Common myeloid progenitor, CD34-positive (primary cell): ENCODE measurements at regions not wholly inside any gene's neighbourhood (a gene's known extent, or its start where the extent isn't known, plus 50 kb on each side); places are given as distances from the start of the nearest gene placed in this dataset.
"Not testable (repeated sequence)": the region's sequence is repeated elsewhere in the genome, so short reads cannot be mapped to it uniquely, and the experiment has no call there.

Experiments used
- CTCF ChIA-PET: fragments of 350-600 bp; sonication (Branson Sonifier 250); formaldehyde crosslinking; loops from one replicate; lab custom pipeline; 2021; ENCODE audit warnings: antibody characterized with exemption; lab: Charles Lee
- POLR2A ChIA-PET: fragments of 350-600 bp; sonication (Branson Sonifier 250); formaldehyde crosslinking; loops from one replicate; lab custom pipeline; 2021; ENCODE audit warnings: antibody characterized with exemption; lab: Charles Lee
- DNase-seq, 3 donors: peaks; one replicate each; pipeline versions ENCODE4 v3.0.0 to v3.0.0-alpha.2; 2013
- H3K27ac ChIP-seq, 2 experiments: 1 replicate in 1 of 2; 2 replicates in 1 of 2; pipeline ENCODE4 v1.7.0; 2013; ENCODE audit warnings: inconsistent platforms in 2 of 2, low read length in 2 of 2, mild to moderate bottlenecking in 2 of 2, low read depth in 1 of 2, moderate library complexity in 1 of 2; ENCODE audit not compliant: severe bottlenecking in 2 of 2, insufficient read depth in 1 of 2, poor library complexity in 1 of 2
- H3K27me3 ChIP-seq, 5 experiments: replicated peaks in 2 of 5; 1 replicate in 3 of 5; 2 replicates in 2 of 5; pipeline versions ENCODE4 v1.6.1 to v1.7.0; 2013; ENCODE audit warnings: low read length in 4 of 5, mild to moderate bottlenecking in 2 of 5, moderate library complexity in 2 of 5, inconsistent platforms in 1 of 5; ENCODE audit not compliant: insufficient read depth in 5 of 5, control insufficient read depth in 4 of 5
- H3K36me3 ChIP-seq, 4 experiments: 1 replicate in 2 of 4; 2 replicates in 2 of 4; pipeline versions ENCODE4 v1.6.1 to v1.7.0; 2013; ENCODE audit warnings: low read length in 3 of 4, control low read depth in 1 of 4, mild to moderate bottlenecking in 1 of 4; ENCODE audit not compliant: control insufficient read depth in 4 of 4, insufficient read depth in 4 of 4
- H3K4me1 ChIP-seq, 4 experiments: 1 replicate in 3 of 4; 2 replicates in 1 of 4; pipeline versions ENCODE4 v1.6.1 to v1.7.1; 2013; ENCODE audit warnings: low read length in 3 of 4, mild to moderate bottlenecking in 3 of 4, control low read depth in 1 of 4, inconsistent platforms in 1 of 4, moderate library complexity in 1 of 4; ENCODE audit not compliant: control insufficient read depth in 4 of 4, insufficient read depth in 4 of 4; ENCODE audit errors: control extremely low read depth in 1 of 4
- H3K4me3 ChIP-seq, 7 experiments: 1 replicate in 4 of 7; 2 replicates in 3 of 7; pipeline versions ENCODE4 v1.5.1 to v1.7.0; 2013; ENCODE audit warnings: mild to moderate bottlenecking in 7 of 7, low read length in 6 of 7, moderate library complexity in 6 of 7, inconsistent platforms in 2 of 7, low read depth in 2 of 7, control low read depth in 1 of 7; ENCODE audit not compliant: insufficient read depth in 4 of 7, control insufficient read depth in 1 of 7; ENCODE audit errors: extremely low read depth in 1 of 7
- H3K9me3 ChIP-seq, 5 experiments: 1 replicate in 4 of 5; 2 replicates in 1 of 5; pipeline versions ENCODE4 v1.6.1 to v1.7.1; 2013; ENCODE audit warnings: low read length in 4 of 5, mild to moderate bottlenecking in 2 of 5, inconsistent platforms in 1 of 5, low read depth in 1 of 5, moderate library complexity in 1 of 5; ENCODE audit not compliant: control insufficient read depth in 4 of 5, insufficient read depth in 2 of 5; ENCODE audit errors: control extremely low read depth in 1 of 5
- WGBS: methylation state at CpG from one replicate; pipeline ENCODE4 v1.1.5; 2013; ENCODE audit not compliant: insufficient coverage; 5-methylcytosine and 5-hydroxymethylcytosine counted together

GRCh38 chr5:82639393-82640144 is 361.4 kb upstream of the RPS23 start:
- H3K36me3 ChIP-seq: no peaks in the 10 kb centered on the region
- no peak for DNase-seq
- peaks cover 0 to 10% (median 0%) of the 10 kb centered on the region in 4 experiments for H3K4me1 ChIP-seq
- H3K27me3 ChIP-seq: no peaks in the 10 kb centered on the region
- H3K9me3 ChIP-seq: no peaks in the 10 kb centered on the region
- no peak overlapping the region for H3K27ac ChIP-seq
- no peak overlapping the region for H3K4me3 ChIP-seq
- ChIA-PET POLR2A (no interaction called here), CTCF (interaction anchor here (0.9 kb wide), 1 partner anchor 789 kb away, joined by 3 read pairs; no protein-coding TSS in a partner anchor)
- WGBS: 94% methylated on average over 2 of the region's 2 CpGs

- CTCF ChIA-PET: interaction anchor here (1.4 to 1.5 kb wide), 2 partner anchors 442 to 795 kb away, joined by 3 to 4 read pairs; no protein-coding TSS in a partner anchor
- 100% methylated on average over 1 of the region's 1 CpG for WGBS
- H3K4me3 ChIP-seq: no peak overlapping the region
- H3K4me1 ChIP-seq: peaks cover 0 to 10% (median 0%) of the 10 kb centered on the region in 4 experiments
- DNase-seq: no peak
- H3K27me3 ChIP-seq: no peaks in the 10 kb centered on the region
- H3K36me3 ChIP-seq: no peaks in the 10 kb centered on the region
- POLR2A ChIA-PET: no interaction called here
- H3K27ac ChIP-seq: no peak overlapping the region
- H3K9me3 ChIP-seq: no peaks in the 10 kb centered on the region
Observed at GRCh38 chr5:82636591-82636990, 358.4 kb upstream of the RPS23 start.

- Histone ChIP-seq H3K9me3 (no peaks in the 10 kb centered on the region), H3K27me3 (no peaks in the 10 kb centered on the region), H3K27ac (no peak overlapping the region), H3K4me1 (peaks cover 0 to 10% (median 0%) of the 10 kb centered on the region in 4 experiments), H3K36me3 (no peaks in the 10 kb centered on the region), H3K4me3 (no peak overlapping the region)
- DNase-seq: no peak
- CTCF ChIA-PET: interaction anchor here (0.7 to 1.4 kb wide), 2 partner anchors 794 to 796 kb away, joined by 3 to 4 read pairs; no protein-coding TSS in a partner anchor
- POLR2A ChIA-PET: no interaction called here
- WGBS: 100% methylated on average over 2 of the region's 4 CpGs
Observed at GRCh38 chr5:82635561-82636288, 357.6 kb upstream of the RPS23 start.

GRCh38 chr5:82628364-82628910 is 350.3 kb upstream of the RPS23 start:
- ChIA-PET POLR2A (interaction anchor here (0.5 kb wide), 1 partner anchor 41 kb away, joined by 8 read pairs; no protein-coding TSS in a partner anchor), CTCF (no interaction called here)
- DNase-seq: no peak
- 88% methylated on average over 1 of the region's 1 CpG for WGBS
- Histone ChIP-seq H3K27ac (no peak overlapping the region), H3K9me3 (peaks cover 0 to 2% (median 0%) of the 10 kb centered on the region in 5 experiments), H3K4me3 (no peak overlapping the region), H3K36me3 (no peaks in the 10 kb centered on the region), H3K27me3 (no peaks in the 10 kb centered on the region), H3K4me1 (peaks cover 0 to 3% (median 0%) of the 10 kb centered on the region in 4 experiments)

- H3K27ac ChIP-seq, H3K9me3 ChIP-seq, H3K4me3 ChIP-seq, DNase-seq, H3K4me1 ChIP-seq, H3K27me3 ChIP-seq, POLR2A ChIA-PET, H3K36me3 ChIP-seq, CTCF ChIA-PET: not testable (repeated sequence)
- 100% methylated on average over 3 of the region's 4 CpGs for WGBS
Observed at GRCh38 chr5:82626905-82627591, 348.9 kb upstream of the RPS23 start.

GRCh38 chr5:82626012-82626411 is 347.9 kb upstream of the RPS23 start:
- H3K27ac ChIP-seq, DNase-seq, H3K4me3 ChIP-seq, H3K4me1 ChIP-seq, H3K36me3 ChIP-seq, H3K27me3 ChIP-seq, H3K9me3 ChIP-seq, CTCF ChIA-PET, POLR2A ChIA-PET: not testable (repeated sequence)
- WGBS: 100% methylated on average over 1 of the region's 1 CpG
